GM12892 (cell line): ENCODE measurements at regions not wholly inside any gene's neighbourhood (a gene's known extent, or its start where the extent isn't known, plus 50 kb on each side); places are given as distances from the start of the nearest gene placed in this dataset.

Experiments used
- POLR2A ChIP-seq: IDR thresholded peaks from 2 replicates; pipeline ENCODE4 v1.6.1; 2011; ENCODE audit warnings: low read depth, low read length, control low read depth
- TAF1 ChIP-seq: IDR thresholded peaks from 2 replicates; pipeline ENCODE4 v1.6.1; 2011; ENCODE audit warnings: low read depth, mild to moderate bottlenecking, control low read depth, low read length, borderline replicate concordance

DNA sequence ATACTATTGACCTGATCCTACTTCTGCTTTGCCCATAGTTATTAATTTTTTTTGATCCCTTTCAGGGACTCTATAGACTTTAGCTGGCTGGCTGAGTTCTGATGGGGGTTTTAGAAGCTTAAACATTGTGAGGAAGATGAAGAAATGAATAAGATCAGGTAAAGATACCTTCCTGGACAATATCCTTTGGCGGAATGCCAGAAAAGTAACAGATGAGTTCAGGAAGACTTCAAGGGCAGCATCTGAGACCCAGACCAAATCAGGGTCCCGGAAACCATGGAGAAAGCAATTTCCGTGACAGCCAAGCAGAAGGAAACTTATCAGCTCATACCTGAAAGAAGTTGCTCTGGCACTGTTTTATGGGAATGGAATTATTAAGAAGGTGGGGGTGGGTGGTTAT is 100.4 kb downstream of the XCL2 start:
- no peak for TF ChIP-seq POLR2A
- no peak for TF ChIP-seq TAF1
